Activated B cell treated with CpG ODN at 0.5 μM for 24 hours (primary cell): ENCODE measurements at regions not wholly inside any gene's neighbourhood (a gene's known extent, or its start where the extent isn't known, plus 50 kb on each side); places are given as distances from the start of the nearest gene placed in this dataset.

Experiments used
- ATAC-seq: fragments of 200-7000 bp; cut with Tn5 transposase; one replicate; pipeline ENCODE4 v1.10.0; 2021; ENCODE audit warnings: low read depth, mild to moderate bottlenecking, moderate library complexity
- CTCF ChIA-PET: fragments of 350-600 bp; sonication (Branson Sonifier 250); formaldehyde crosslinking; loops from one replicate; lab custom pipeline; 2021; ENCODE audit warnings: antibody characterized with exemption; lab: Charles Lee
- POLR2A ChIA-PET: fragments of 350-600 bp; sonication (Branson Sonifier 250); formaldehyde crosslinking; loops from one replicate; lab custom pipeline; 2021; ENCODE audit warnings: antibody characterized with exemption; lab: Charles Lee
- DNase-seq: peaks from one replicate; pipeline ENCODE4 v3.0.0; 2022
- H3K27ac Mint-ChIP-seq: one replicate; pipeline ENCODE4 v1.8.0; 2020; ENCODE audit warnings: mixed read lengths
- H3K27me3 Mint-ChIP-seq: one replicate; pipeline ENCODE4 v1.8.0; 2021; ENCODE audit warnings: mixed read lengths
- H3K36me3 Mint-ChIP-seq: one replicate; pipeline ENCODE4 v1.8.0; 2021; ENCODE audit warnings: low read depth, mixed read lengths
- H3K4me1 Mint-ChIP-seq: one replicate; pipeline ENCODE4 v1.8.0; 2021; ENCODE audit warnings: mixed read lengths
- H3K4me3 Mint-ChIP-seq: one replicate; pipeline ENCODE4 v1.8.0; 2020; ENCODE audit warnings: mild to moderate bottlenecking, mixed read lengths
- H3K9me3 Mint-ChIP-seq: one replicate; pipeline ENCODE4 v1.8.0; 2020; ENCODE audit warnings: mixed read lengths
- CTCF ChIP-seq: fragments of 200-600 bp; IDR thresholded peaks from one replicate; pipeline ENCODE4 v1.8.0; 2022; ENCODE audit warnings: antibody characterized with exemption, mild to moderate bottlenecking
- intact Hi-C: fragments of 100-400 bp; cut with micrococcal nuclease; formaldehyde crosslinking; loops from one replicate; pipeline ENCODE4 v1.15.1; 2024

DNA sequence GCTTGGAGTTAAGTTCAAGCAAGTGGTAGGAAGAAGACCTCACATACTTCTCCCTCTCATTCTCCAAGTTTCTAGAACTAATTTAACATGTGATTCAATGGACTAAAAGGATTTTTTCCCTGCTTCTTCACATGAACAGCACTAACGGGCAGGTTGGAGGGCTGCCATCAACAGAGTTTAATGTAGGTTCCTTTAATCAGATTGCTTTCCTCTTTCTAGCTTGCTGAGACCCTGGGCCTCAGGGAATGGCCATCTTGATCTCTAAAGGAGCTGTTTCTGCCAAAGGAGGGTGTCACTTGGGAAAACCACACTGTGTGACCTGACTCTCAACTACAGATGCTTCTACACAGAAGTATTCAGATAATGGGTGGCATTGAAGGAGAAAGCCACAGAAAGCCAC is 223.3 kb downstream of the PIK3R1 start:
- Mint-ChIP-seq H3K9me3 (no peaks in the 10 kb centered on the region), H3K4me1 (peaks cover 25% of the 10 kb centered on the region), H3K27me3 (no peaks in the 10 kb centered on the region), H3K4me3 (no peak overlapping the region), H3K36me3 (no peaks in the 10 kb centered on the region), H3K27ac (no peak overlapping the region)
- POLR2A ChIA-PET: interaction anchor here (0.6 to 0.8 kb wide), 2 partner anchors 247 to 284 kb away, joined by 3 read pairs; no protein-coding TSS in a partner anchor
- intact Hi-C loops: loop anchor here (10.0 kb wide), 1 partner anchor 1244 kb away; the partner anchor contains the start of gene CD180
- DNase-seq (no peak), ATAC-seq (no peak)
- TF ChIP-seq CTCF: no peak
- CTCF ChIA-PET: no interaction called here

DNA sequence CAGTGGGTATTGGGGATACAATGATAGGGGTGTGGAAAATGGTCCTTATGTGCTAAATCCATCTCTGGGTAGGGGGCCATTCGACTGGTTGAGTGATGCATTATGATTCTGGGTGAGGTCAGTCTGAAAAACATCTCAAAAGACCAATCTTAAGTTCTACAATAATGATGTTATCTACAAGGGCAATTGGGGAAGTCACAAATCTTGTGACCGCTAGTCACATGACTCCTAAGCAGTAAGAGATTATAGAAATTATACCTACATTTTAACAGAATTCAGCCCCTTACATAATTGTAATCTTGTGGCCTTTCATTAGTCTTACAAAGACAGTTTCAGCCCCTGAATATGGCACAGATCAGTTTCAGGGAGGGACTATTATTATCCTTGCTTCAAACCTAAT is 224.7 kb downstream of the PIK3R1 start:
- POLR2A ChIA-PET: no interaction called here
- intact Hi-C loops: no loop called here

DNA sequence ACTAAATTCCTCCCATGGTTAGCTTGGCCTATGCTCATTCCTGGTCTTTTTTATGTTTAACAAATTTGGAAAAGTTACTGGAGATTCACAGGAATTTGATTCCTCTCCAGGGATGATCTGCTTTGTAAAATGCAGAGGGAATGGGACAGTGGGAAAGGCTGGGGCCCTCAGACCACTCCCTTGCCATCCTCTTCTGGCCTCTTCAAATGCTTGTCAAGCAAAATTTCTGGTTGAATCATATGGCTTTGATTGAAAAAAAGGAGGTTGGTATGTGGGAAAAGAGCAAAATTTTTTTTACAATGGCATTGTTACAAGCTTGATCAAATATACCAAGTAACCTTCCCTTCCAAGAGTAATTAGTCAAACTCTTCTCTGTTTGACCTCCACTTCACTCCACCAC is 225.1 kb downstream of the PIK3R1 start:
- DNase-seq (no peak), ATAC-seq (no peak)
- H3K4me3 Mint-ChIP-seq: no peak overlapping the region
- H3K9me3 Mint-ChIP-seq: no peaks in the 10 kb centered on the region
- H3K4me1 Mint-ChIP-seq: peaks cover 7% of the 10 kb centered on the region
- POLR2A ChIA-PET: no interaction called here
- TF ChIP-seq CTCF: no peak
- CTCF ChIA-PET: no interaction called here
- no peak overlapping the region for H3K27ac Mint-ChIP-seq
- H3K36me3 Mint-ChIP-seq: no peaks in the 10 kb centered on the region
- H3K27me3 Mint-ChIP-seq: no peaks in the 10 kb centered on the region
- intact Hi-C loops: no loop called here

More for the DNA sequence above, 224.7 kb downstream of the PIK3R1 start:
- Mint-ChIP-seq H3K36me3 (no peaks in the 10 kb centered on the region), H3K9me3 (no peaks in the 10 kb centered on the region), H3K27me3 (no peaks in the 10 kb centered on the region), H3K27ac (no peak overlapping the region), H3K4me1 (peaks cover 11% of the 10 kb centered on the region), H3K4me3 (no peak overlapping the region)
- TF ChIP-seq CTCF: no peak
- CTCF ChIA-PET: no interaction called here
- ATAC-seq (no peak), DNase-seq (no peak)

GRCh38 chr5:68441309-68442073 is 225.9 kb downstream of the PIK3R1 start:
- intact Hi-C loops: no loop called here

More at GRCh38 chr5:68441309-68442073, 225.9 kb downstream of the PIK3R1 start:
- no peak for DNase-seq
- POLR2A ChIA-PET: no interaction called here
- no peaks in the 10 kb centered on the region for H3K9me3 Mint-ChIP-seq
- TF ChIP-seq CTCF: no peak
- CTCF ChIA-PET: no interaction called here
- H3K36me3 Mint-ChIP-seq: no peaks in the 10 kb centered on the region
- H3K4me1 Mint-ChIP-seq: peaks cover 2% of the 10 kb centered on the region
- no peaks in the 10 kb centered on the region for H3K27me3 Mint-ChIP-seq
- H3K27ac Mint-ChIP-seq: no peak overlapping the region
- no peak overlapping the region for H3K4me3 Mint-ChIP-seq
- no peak for ATAC-seq
